Suppressor macrophage treated with lipopolysaccharide for 4 hours (primary cell): ENCODE measurements at regions not wholly inside any gene's neighbourhood (a gene's known extent, or its start where the extent isn't known, plus 50 kb on each side); places are given as distances from the start of the nearest gene placed in this dataset.
"Not testable (repeated sequence)": the region's sequence is repeated elsewhere in the genome, so short reads cannot be mapped to it uniquely, and the experiment has no call there.

Experiments used
- DNase-seq: peaks from one replicate; pipeline ENCODE4 v3.0.0-alpha.2; 2020

DNA sequence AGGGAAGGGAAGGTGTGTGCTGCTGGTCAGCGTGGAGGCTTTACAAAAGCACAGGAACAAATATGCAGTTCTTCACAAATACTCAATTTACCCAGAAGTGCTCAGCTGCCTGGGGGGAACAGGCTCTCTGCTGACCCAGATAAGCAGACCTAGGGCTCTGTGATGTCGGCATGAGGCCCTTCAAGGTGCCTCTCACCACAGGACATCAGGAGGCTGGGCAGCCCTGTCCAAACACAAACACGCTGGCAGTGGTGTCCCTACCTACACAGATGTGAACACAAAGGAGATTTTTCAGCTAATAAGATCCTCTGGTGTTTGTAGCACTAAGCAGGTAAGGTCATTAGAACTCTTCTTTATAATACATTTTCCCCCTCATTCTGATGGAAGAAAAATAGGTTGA, 243.0 kb upstream of the PROX1 start:
- DNase-seq = no peak

GRCh38 chr1:213745451-213745850, 242.3 kb upstream of the PROX1 start:
- no peak for DNase-seq

DNA sequence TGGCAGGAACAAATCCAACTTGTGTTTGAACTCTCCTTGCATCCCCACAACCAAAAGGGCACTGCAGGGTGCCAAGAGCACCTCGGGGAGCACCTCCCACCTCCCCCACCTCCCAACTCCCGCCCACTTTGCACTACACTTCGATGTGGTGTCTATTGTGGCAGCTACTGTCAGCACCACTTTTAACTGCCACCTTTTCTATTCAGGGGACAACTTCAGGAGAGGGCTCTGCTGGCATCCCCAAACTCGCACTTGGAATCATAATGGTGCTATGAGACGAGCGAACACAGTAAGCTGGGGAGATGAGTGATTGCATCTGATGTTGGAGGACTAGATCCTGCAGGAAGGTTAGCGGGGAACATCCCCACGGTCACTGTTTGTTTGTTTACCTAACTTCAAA, 238.2 kb upstream of the PROX1 start:
- DNase-seq = no peak

GRCh38 chr1:213750231-213751063, 237.3 kb upstream of the PROX1 start:
- no peak for DNase-seq

DNA sequence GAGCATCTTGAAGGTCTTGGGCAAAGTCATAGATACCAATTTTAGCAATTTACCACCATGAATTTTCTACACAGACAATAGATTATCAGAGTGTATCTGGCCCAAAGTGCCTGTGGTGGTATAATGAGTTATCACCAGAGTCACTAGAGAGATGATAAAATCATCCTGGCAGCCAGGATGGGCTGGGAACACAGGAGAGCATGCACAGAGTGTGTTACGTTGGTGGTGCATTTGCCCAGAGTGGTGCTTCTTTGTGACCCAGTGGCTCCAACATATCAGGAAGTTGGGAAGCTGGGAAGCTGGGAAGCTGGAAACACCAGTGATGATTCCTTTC, 236.7 kb upstream of the PROX1 start:
- no peak for DNase-seq

DNA sequence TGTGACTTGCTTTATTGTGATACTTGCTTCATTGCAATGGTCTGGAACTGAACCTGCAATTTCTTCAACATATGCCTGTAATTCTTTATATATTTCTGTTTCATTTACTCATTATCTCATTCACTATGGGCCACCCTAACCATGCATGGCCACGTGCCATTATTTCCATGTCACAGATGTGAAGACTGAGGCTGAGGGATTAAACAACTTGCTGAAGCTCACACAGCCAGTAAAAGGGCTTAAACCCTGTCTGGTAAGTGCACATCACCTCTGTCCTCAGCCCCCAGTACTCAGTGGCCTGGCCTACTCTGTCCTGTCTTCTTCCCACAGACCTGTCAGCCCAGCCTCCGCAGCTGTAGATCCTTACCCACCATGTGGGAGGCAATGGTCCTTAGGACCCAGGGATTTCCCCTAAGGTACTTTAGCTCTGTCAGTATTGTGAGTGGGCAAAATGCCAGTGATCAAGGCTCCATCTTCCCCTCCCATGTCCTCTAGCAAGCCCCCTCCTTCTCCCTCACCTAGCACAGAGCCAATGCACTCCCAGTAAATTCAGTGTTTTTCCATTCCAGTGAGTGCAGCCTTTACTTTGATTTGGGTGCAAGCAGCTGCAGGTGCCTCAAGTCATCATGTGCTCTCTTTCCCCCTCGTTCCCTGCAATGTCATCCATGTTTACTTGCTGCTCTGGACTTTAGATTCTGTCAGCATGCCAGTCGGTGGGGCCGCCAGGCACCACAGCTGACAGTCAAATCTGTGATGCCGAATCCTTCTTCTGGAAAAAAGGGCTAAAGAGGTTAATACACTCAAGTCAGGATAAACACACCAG, 228.2 kb upstream of the PROX1 start:
- DNase-seq = no peak

- DNase-seq = no peak
Measured at GRCh38 chr1:213761845-213762407, 225.8 kb upstream of the PROX1 start.

GRCh38 chr1:213767683-213768082, 220.1 kb upstream of the PROX1 start:
- DNase-seq = no peak

DNA sequence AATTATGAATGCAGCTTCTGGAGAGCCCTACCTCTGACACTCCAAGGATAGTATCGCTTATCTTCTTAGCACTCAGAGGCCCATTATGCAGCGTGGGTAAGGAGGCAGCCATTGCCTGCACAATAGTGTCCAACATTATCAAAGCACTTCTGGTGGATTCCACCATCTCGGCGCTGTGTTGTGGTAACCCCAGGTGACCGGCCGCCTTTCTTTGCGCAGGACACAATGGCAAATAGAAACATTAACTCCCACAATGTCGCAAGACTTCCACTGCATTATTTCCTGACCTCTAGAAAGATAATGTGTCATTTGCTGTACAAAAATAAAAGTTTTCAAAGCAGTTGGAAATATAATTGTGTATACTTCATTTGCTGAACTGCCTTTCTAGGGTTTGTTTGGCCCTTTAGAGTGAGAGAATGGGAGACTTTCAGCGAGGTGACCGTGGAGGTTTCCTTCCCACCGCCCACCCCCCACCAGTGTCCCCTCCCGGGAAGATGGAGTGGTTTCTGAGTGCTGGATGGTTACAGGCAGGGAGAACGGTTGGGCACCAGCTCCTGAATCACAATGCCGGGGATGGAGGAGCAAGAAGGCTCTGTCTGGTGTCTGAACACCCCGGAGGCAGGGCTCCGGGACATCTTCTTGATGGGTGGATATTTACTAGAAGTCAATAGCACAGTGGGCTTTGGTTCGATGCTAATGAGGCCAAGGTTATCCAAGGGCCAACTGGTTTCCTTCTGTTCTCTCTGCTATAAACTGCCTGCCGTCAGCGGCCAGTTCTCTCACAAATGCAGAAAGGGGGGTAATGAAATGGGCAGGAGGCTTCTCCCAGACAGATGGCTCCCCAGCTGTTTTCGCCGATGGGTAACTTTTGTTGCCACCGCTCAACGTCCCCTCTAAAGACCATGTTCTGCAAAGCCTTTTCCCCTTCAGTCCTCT, 215.4 kb upstream of the PROX1 start:
- no peak for DNase-seq

DNA sequence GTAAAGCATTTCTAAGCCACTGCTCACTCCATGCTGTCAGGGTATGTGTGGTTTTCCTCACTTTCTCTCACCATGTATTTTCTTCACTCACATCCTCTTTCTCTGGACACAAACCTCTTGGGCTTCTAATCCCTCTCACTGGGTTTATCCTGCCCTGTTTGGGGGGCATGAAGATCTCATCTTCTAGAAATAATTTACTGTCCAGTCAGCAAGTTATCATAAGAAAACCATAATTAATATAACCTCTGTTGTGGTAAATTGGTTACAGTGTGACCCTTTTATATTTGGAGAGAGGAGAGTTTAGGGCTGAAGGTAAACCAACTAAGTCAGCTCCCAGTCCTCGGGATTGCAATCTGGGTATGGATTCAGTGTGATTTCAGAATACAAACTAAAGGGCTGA, 213.8 kb upstream of the PROX1 start:
- no peak for DNase-seq

DNA sequence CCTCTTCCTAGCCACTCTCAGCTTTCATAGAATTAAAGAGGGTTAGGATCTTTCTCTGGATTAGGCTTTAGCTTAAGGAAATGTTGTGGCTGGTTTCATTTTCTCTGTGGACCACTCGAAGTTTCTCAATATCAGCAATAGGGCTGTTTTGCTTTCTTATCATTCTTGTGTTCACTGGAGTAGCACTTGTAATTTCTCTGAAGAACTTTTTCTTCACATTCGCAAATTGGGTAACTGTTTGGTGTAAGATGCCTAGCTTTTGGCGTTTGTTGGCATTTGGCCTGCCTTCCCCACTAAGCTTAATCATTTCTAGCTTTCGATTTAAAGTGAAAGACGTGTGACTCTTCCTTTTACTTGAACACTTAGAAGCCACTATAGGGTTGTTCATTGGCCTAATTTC, 210.8 kb upstream of the PROX1 start:
- DNase-seq = no peak

DNA sequence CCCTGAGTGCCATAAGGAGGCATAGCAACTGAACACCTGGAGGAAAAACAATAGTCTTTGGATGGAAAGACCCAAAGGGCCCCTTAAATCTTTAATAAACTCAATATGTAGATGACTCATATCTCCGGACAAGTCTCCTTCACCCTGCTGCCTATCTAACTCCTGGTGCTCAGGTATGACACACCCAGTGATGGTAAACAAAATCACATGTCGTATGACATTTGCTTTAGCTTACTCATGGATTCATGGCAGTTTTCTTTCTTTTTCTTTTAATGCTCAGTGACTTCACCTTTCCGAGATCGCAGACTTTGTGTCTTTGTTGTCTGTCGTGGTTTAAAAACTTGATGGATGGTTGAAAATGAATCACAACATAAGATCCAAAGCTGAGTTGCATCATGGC, 208.5 kb upstream of the PROX1 start:
- DNase-seq = no peak

GRCh38 chr1:213782941-213783672, 204.7 kb upstream of the PROX1 start:
- no peak for DNase-seq

- no peak for DNase-seq
Measured at GRCh38 chr1:213783893-213784292, 203.9 kb upstream of the PROX1 start.

GRCh38 chr1:213786683-213787082, 201.1 kb upstream of the PROX1 start:
- no peak for DNase-seq

DNA sequence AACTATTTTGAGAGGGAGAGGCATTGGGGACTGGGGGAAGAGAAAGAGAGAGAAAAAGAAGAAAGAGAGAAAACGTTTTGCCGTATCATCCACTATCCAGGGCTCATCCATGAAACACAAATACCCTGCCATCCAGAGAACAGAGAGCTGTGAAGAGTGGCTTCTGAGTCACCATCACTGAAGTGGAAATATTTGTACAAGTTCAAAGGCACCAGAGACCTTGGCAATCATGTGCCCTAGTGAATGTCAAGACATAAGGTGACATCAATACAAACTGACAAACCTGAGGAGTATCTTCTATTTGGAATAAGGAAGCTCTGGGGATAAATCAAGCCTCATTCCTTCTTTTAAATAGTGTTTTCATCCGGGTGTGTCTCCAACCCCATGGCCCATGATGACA, 197.2 kb upstream of the PROX1 start:
- no peak for DNase-seq

GRCh38 chr1:213793482-213794067, 194.2 kb upstream of the PROX1 start:
- DNase-seq = no peak

- no peak for DNase-seq
Measured at GRCh38 chr1:213796525-213796924, 191.2 kb upstream of the PROX1 start.

DNA sequence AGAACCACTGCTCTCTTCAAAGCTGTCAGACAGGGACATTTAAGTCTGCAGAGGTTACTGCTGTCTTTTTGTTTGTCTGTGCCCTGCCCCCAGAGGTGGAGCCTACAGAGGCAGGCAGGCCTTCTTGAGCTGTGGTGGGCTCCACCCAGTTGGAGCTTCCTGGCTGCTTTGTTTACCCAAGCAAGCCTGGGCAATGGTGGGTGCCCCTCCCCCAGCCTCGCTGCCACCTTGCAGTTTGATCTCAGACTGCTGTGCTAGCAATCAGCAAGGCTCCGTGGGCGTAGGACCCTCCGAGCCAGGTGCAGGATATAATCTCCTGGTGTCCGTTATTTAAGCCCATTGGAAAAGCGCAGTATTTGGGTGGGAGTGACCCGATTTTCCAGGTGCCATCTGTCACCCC, 179.5 kb upstream of the PROX1 start:
- not testable (repeated sequence) for DNase-seq

DNA sequence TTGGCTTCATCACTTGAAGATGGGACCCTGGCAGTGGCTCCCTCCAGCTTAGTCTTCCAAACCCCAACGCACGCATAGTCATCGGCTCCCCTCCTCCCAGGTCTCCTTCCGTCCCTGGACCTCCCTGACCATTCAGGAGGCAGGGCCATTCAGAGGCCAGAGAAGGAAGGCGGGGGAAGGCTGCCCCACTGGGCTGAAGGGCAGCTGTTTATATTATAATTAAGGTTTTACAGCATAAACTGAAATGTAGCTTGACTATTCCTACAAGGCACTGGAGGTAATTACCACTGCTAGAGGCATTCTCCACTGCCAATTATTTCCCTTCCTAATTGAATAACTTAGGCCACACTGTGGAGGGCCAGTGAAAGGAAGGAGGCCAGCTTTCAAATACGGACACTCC, 170.6 kb upstream of the PROX1 start:
- no peak for DNase-seq

DNA sequence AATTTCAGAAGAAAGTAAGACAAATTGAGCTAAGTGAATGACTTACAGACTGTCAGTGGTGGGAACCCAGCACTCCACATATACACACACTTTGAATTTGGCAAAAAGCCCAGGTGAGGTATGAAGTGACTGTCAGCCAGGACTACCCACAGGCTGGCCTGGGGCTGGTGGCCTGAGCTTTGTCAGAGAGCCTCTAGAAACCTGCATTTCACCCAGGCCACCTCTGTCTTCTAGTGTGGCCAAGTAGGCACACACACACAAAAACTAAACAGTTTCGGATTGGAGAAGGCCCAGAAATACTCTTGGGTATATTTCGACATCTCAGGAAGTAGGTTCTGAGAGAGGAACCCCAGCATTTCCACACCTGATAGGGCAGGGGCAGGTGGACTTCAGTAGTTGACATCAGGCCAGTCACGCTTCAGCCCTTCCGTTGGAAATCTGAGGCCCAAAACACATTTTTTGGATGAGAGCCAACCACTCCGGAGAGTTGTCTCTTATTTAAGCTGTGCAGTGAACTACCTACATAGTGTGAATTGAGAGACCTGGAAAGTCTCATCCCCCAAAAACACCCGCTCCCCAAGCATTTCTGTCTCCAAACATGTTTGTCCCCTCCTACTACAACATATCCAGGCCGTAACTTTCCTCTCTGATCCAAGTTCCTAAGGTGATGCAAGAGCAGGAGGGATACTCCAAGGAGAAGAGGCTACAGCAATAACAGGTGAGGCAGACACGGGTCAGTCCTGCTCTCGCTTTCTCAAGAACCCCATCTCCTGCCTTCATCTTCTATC, 167.2 kb upstream of the PROX1 start:
- no peak for DNase-seq
